H9 (cell line): ENCODE measurements at regions not wholly inside any gene's neighbourhood (a gene's known extent, or its start where the extent isn't known, plus 50 kb on each side); places are given as distances from the start of the nearest gene placed in this dataset.

ENCODE experiments used
- DNase-seq: peaks from one replicate; pipeline ENCODE4 v3.0.0-alpha.2; 2017
- H2AFZ ChIP-seq: one replicate; pipeline ENCODE4 v1.6.1; 2013; ENCODE audit warnings: mild to moderate bottlenecking, low read length, control low read depth, moderate library complexity
- H2AK5ac ChIP-seq: 2 replicates; pipeline ENCODE4 v1.6.1; 2013; ENCODE audit warnings: low read length, control low read depth, mixed read lengths; ENCODE audit not compliant: insufficient read length
- H2BK120ac ChIP-seq: one replicate; pipeline ENCODE4 v1.6.1; 2013; ENCODE audit warnings: low read depth, mild to moderate bottlenecking, low read length, control low read depth, inconsistent platforms; ENCODE audit not compliant: poor library complexity, severe bottlenecking
- H2BK12ac ChIP-seq: 2 replicates; pipeline ENCODE4 v1.6.1; 2013; ENCODE audit warnings: low read length, control low read depth, mixed read lengths, low read depth; ENCODE audit not compliant: insufficient read length
- H2BK15ac ChIP-seq: 2 replicates; pipeline ENCODE4 v1.6.1; 2013; ENCODE audit warnings: low read depth, low read length, control low read depth
- H2BK20ac ChIP-seq: one replicate; pipeline ENCODE4 v1.6.1; 2013; ENCODE audit warnings: low read depth, mild to moderate bottlenecking, low read length, control low read depth, inconsistent platforms; ENCODE audit not compliant: poor library complexity, severe bottlenecking
- H2BK5ac ChIP-seq: 2 replicates; pipeline ENCODE4 v1.6.1; 2013; ENCODE audit warnings: low read length, control low read depth, mixed read lengths; ENCODE audit not compliant: insufficient read length
- H3K14ac ChIP-seq: 2 replicates; pipeline ENCODE4 v1.6.1; 2013; ENCODE audit warnings: low read length, control low read depth; ENCODE audit not compliant: insufficient read depth
- H3K18ac ChIP-seq: 2 replicates; pipeline ENCODE4 v1.6.1; 2013; ENCODE audit warnings: low read depth, mild to moderate bottlenecking, mixed read lengths, low read length, control low read depth; ENCODE audit not compliant: insufficient read length
- H3K23ac ChIP-seq: 2 replicates; pipeline ENCODE4 v1.6.1; 2013; ENCODE audit warnings: low read length, control low read depth, mixed read lengths, low read depth; ENCODE audit not compliant: insufficient read length
- H3K23me2 ChIP-seq: 2 replicates; pipeline ENCODE4 v1.6.1; 2013; ENCODE audit warnings: low read depth, mild to moderate bottlenecking, mixed read lengths, low read length, control low read depth; ENCODE audit not compliant: insufficient read length, poor library complexity, severe bottlenecking
- H3K27ac ChIP-seq: 2 replicates; pipeline ENCODE4 v1.5.1; 2013; ENCODE audit warnings: low read length, control low read depth, mixed read lengths, low read depth; ENCODE audit not compliant: insufficient read length
- H3K27me3 ChIP-seq: 2 replicates; pipeline ENCODE4 v1.6.1; 2013; ENCODE audit warnings: low read length, control low read depth, inconsistent platforms; ENCODE audit not compliant: insufficient read depth
- H3K4ac ChIP-seq: 2 replicates; pipeline ENCODE4 v1.6.1; 2013; ENCODE audit warnings: low read depth, mild to moderate bottlenecking, control low read depth, inconsistent platforms, low read length, moderate library complexity
- H3K4me1 ChIP-seq: 2 replicates; pipeline ENCODE4 v1.6.1; 2013; ENCODE audit warnings: low read length, control low read depth, inconsistent platforms; ENCODE audit not compliant: insufficient read depth
- H3K4me2 ChIP-seq: 2 replicates; pipeline ENCODE4 v1.6.1; 2013; ENCODE audit warnings: low read length, control low read depth, mixed read lengths; ENCODE audit not compliant: insufficient read length, insufficient read depth
- H3K56ac ChIP-seq: 2 replicates; pipeline ENCODE4 v1.6.1; 2013; ENCODE audit warnings: low read depth, mild to moderate bottlenecking, mixed read lengths, low read length, control low read depth; ENCODE audit not compliant: insufficient read length
- H3K79me1 ChIP-seq: 2 replicates; pipeline ENCODE4 v1.6.1; 2013; ENCODE audit warnings: low read depth, mild to moderate bottlenecking, moderate library complexity, low read length, control low read depth, inconsistent platforms; ENCODE audit not compliant: insufficient read depth, poor library complexity, severe bottlenecking
- H3K79me2 ChIP-seq: 2 replicates; pipeline ENCODE4 v1.6.1; 2013; ENCODE audit warnings: low read length, control low read depth, inconsistent platforms; ENCODE audit not compliant: insufficient read depth
- H3K9ac ChIP-seq: 2 replicates; pipeline ENCODE4 v1.6.1; 2013; ENCODE audit warnings: low read length, control low read depth, mixed read lengths; ENCODE audit not compliant: insufficient read length; ENCODE audit errors: extremely low read depth
- H3K9me3 ChIP-seq: one replicate; pipeline ENCODE4 v1.6.1; 2013; ENCODE audit warnings: low read depth, low read length, inconsistent platforms; ENCODE audit not compliant: control insufficient read depth
- H3T11ph ChIP-seq: one replicate; pipeline ENCODE4 v1.6.1; 2013; ENCODE audit warnings: mild to moderate bottlenecking, low read length, control low read depth, inconsistent platforms
- H4K20me1 ChIP-seq: one replicate; pipeline ENCODE4 v1.6.1; 2013; ENCODE audit not compliant: control insufficient read depth, insufficient read length, insufficient read depth
- H4K5ac ChIP-seq: 2 replicates; pipeline ENCODE4 v1.6.1; 2013; ENCODE audit warnings: low read depth, mild to moderate bottlenecking, mixed read lengths, low read length, control low read depth; ENCODE audit not compliant: insufficient read length
- H4K8ac ChIP-seq: replicated peaks from 2 replicates; pipeline ENCODE4 v1.6.1; 2013; ENCODE audit warnings: low read length, control low read depth, mixed read lengths, low read depth; ENCODE audit not compliant: insufficient read length
- H4K91ac ChIP-seq: 2 replicates; pipeline ENCODE4 v1.6.1; 2013; ENCODE audit warnings: low read depth, mild to moderate bottlenecking, moderate library complexity, mixed read lengths, low read length, control low read depth; ENCODE audit not compliant: insufficient read length
- H3K27ac Mint-ChIP-seq, 3 experiments: 2 replicates in 2 of 3; 3 replicates in 1 of 3; pipeline ENCODE4 v1.8.0; 2020 to 2021; ENCODE audit warnings: mixed read lengths in 3 of 3, mild to moderate bottlenecking in 1 of 3, moderate library complexity in 1 of 3
- H3K27me3 Mint-ChIP-seq: 2 replicates; pipeline ENCODE4 v1.8.0; 2021; ENCODE audit warnings: low read depth, mild to moderate bottlenecking, moderate library complexity, mixed read lengths
- H3K36me3 Mint-ChIP-seq, 3 experiments: 2 replicates in 2 of 3; 3 replicates in 1 of 3; pipeline ENCODE4 v1.8.0; 2020 to 2021; ENCODE audit warnings: low read depth in 3 of 3, mixed read lengths in 3 of 3; ENCODE audit not compliant: insufficient read depth in 1 of 3
- H3K4me1 Mint-ChIP-seq, 2 experiments: 2 replicates each; pipeline ENCODE4 v1.8.0; 2020; ENCODE audit warnings: mixed read lengths in 2 of 2
- H3K4me3 Mint-ChIP-seq, 2 experiments: 2 replicates in 1 of 2; 3 replicates in 1 of 2; pipeline ENCODE4 v1.8.0; 2020 to 2021; ENCODE audit warnings: mild to moderate bottlenecking in 2 of 2, mixed read lengths in 2 of 2, moderate library complexity in 1 of 2
- H3K9me3 Mint-ChIP-seq, 2 experiments: 2 replicates in 1 of 2; 3 replicates in 1 of 2; pipeline ENCODE4 v1.8.0; 2020; ENCODE audit warnings: mild to moderate bottlenecking in 2 of 2, mixed read lengths in 2 of 2, moderate library complexity in 1 of 2
- WGBS: extraction: QIAGEN DNeasy Blood & Tissue Kit; methylation state at CpG from one replicate; pipeline ENCODE4 v1.1.7; 2013; ENCODE audit warnings: missing lambda C conversion rate, low lambda C conversion rate, mixed read lengths; ENCODE audit not compliant: insufficient read length; ENCODE audit errors: extremely low coverage; 5-methylcytosine and 5-hydroxymethylcytosine counted together
- TF ChIP-seq, protein P1 (sequence below): fragments of 200-600 bp; sonication (generic); conservative IDR thresholded peaks from 3 replicates; pipeline ENCODE4 v1.8.0; 2021; ENCODE audit warnings: antibody characterized with exemption, mild to moderate bottlenecking

DNA sequence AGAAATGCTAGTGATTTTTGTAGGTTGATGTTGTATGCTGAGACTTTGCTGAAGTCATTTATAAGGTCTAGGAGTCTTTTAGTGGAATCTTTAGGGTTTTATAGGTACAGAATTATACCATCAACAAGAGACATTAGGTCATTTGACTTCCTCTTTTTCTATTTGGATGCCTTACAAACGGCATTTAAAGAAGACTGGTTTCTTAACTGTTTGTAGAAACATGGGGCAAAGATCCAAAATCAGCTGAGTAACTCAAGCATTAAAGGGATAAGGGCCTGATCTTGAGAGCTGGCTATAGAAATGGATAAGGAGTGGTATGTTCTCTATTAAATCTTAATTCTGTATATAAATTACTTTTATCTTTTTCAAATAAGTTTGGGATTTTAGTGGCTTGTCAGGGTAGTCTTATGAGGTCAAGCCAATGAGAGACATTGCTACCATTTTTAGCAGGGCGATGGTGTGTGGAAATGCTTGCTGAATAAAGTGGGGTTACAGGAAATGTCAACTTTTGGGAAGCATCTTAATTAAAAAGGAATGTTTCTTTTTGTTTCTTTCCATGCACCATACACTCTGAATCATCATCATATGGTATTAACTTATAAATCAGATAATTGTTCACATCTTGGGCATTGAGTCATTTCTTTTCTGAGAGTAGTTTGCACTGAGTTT is 197.7 kb upstream of the GBE1 start:
- H2AFZ ChIP-seq, result no peak overlapping the region
- no peak overlapping the region for H3K27ac ChIP-seq
- no peaks in the 10 kb centered on the region for H3K9me3 ChIP-seq
- H3T11ph ChIP-seq, result no peak overlapping the region
- no peak overlapping the region for H4K5ac ChIP-seq
- no peak overlapping the region for H2BK15ac ChIP-seq
- no peaks in the 10 kb centered on the region for H3K4me1 ChIP-seq
- H3K23ac ChIP-seq, result no peak overlapping the region
- Mint-ChIP-seq H3K4me3 (no peak overlapping the region), H3K27ac (no peak overlapping the region), H3K36me3 (no peaks in the 10 kb centered on the region; a peak in 1 of 7 replicates), H3K27me3 (no peaks in the 10 kb centered on the region), H3K4me1 (peaks cover 7 to 9% of the 10 kb centered on the region in 2 experiments), H3K9me3 (peaks cover 3 to 4% of the 10 kb centered on the region in 2 experiments; a peak in 3 of 5 replicates)
- H3K79me2 ChIP-seq, result no peaks in the 10 kb centered on the region
- WGBS, result no CpG with 5 or more reads among the region's 2 CpGs
- no peak overlapping the region for H3K9ac ChIP-seq
- H2BK5ac ChIP-seq, result no peak overlapping the region
- no peaks in the 10 kb centered on the region for H3K23me2 ChIP-seq
- H3K27me3 ChIP-seq, result no peaks in the 10 kb centered on the region
- no peak overlapping the region for H3K4me2 ChIP-seq
- no peak overlapping the region for H4K8ac ChIP-seq
- H2AK5ac ChIP-seq, result no peak overlapping the region
- H3K79me1 ChIP-seq, result no peaks in the 10 kb centered on the region
- no peak overlapping the region for H3K4ac ChIP-seq
- TF ChIP-seq, protein P1, sequence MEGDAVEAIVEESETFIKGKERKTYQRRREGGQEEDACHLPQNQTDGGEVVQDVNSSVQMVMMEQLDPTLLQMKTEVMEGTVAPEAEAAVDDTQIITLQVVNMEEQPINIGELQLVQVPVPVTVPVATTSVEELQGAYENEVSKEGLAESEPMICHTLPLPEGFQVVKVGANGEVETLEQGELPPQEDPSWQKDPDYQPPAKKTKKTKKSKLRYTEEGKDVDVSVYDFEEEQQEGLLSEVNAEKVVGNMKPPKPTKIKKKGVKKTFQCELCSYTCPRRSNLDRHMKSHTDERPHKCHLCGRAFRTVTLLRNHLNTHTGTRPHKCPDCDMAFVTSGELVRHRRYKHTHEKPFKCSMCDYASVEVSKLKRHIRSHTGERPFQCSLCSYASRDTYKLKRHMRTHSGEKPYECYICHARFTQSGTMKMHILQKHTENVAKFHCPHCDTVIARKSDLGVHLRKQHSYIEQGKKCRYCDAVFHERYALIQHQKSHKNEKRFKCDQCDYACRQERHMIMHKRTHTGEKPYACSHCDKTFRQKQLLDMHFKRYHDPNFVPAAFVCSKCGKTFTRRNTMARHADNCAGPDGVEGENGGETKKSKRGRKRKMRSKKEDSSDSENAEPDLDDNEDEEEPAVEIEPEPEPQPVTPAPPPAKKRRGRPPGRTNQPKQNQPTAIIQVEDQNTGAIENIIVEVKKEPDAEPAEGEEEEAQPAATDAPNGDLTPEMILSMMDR, result no peak
- no peak overlapping the region for H3K56ac ChIP-seq
- no peak overlapping the region for H2BK20ac ChIP-seq
- H2BK12ac ChIP-seq, result no peak overlapping the region
- no peak overlapping the region for H3K18ac ChIP-seq
- no peak overlapping the region for H3K14ac ChIP-seq
- H4K91ac ChIP-seq, result no peak overlapping the region
- H4K20me1 ChIP-seq, result no peaks in the 10 kb centered on the region
- DNase-seq, result no peak
- no peak overlapping the region for H2BK120ac ChIP-seq
